ENCODE measurements at regions not wholly inside any gene's neighbourhood (a gene's known extent, or its start where the extent isn't known, plus 50 kb on each side); places are given as distances from the start of the nearest gene placed in this dataset.

- TF ChIP-seq POLR2A (IDR thresholded peaks at IDR 0.05; ENCODE audit: low read depth) (no peak), CTCF (IDR thresholded peaks at IDR 0.05) (no peak), EP300 (IDR thresholded peaks at IDR 0.05) (no peak)
Measured at GRCh38 chr13:64540468-64540867, 2689.7 kb downstream of the PCDH9 start.

All from esophagus muscularis mucosa (tissue), 4 donors.